ENCODE measurements at regions not wholly inside any gene's neighbourhood (a gene's known extent, or its start where the extent isn't known, plus 50 kb on each side); places are given as distances from the start of the nearest gene placed in this dataset.

DNA sequence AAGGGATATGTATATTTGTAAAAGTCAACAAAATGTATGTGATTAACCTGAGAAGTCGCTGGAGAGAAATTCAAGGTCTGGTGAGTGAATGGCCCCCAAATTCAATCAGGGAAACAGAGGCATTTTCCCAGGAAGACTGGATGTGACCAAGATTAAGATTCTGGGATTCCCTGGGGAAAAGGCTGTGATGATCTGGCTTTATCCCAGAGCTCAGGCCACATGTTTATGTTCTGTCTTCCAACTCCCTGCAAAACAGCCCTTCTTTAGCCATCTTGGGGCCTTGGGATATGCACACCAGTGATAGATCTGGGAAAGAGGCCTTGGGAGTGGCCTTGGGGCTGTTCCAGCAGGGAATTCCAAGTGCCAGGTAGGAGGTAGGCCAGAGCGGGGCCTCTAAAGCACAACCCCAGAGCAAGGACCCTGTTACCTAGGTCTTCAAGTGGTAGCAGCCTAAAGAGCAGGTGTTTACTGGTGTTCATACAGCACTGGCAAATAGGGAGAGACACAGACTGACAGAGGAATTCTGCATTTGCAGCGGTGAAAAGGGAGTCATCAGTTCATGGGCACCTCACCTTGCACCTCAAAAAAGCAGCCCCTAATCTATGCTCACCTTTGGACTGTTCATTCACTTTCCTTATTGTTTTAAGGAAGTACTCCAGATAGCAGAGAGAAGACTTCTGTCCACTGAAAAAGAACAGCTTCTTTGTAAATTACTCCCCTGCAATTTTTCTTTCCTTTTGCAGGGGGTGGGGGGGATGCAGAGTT lies 312.4 kb downstream of the BUD13 start:
- Histone ChIP-seq H3K4me1 (ENCODE audit: insufficient read depth) (no peaks in the 10 kb centered on the region), H3K9me2 (ENCODE audit: insufficient read depth) (no peaks in the 10 kb centered on the region), H3K9me3 (ENCODE audit: low read depth) (no peaks in the 10 kb centered on the region), H3K4me3 (no peak overlapping the region), H3K4me2 (ENCODE audit: unreplicated experiment) (no peak overlapping the region), H2AFZ (no peak overlapping the region), H4K20me1 (ENCODE audit: insufficient read depth) (no peaks in the 10 kb centered on the region), H3K79me2 (ENCODE audit: insufficient read depth) (no peaks in the 10 kb centered on the region), H3K27me3 (replicated peaks; ENCODE audit: insufficient read depth) (peaks cover 15% of the 10 kb centered on the region; the same call in 1 of the 2 replicates), H3F3A (ENCODE audit: insufficient read depth) (no peaks in the 10 kb centered on the region), H3K36me3 (ENCODE audit: low read depth) (no peaks in the 10 kb centered on the region), H3K27ac (no peak overlapping the region), H3K9ac (no peak overlapping the region)
- TF ChIP-seq EZH2phosphoT487 (IDR thresholded peaks at IDR 0.05; ENCODE audit: insufficient read depth, low read depth) (no peak), EZH2 (IDR thresholded peaks at IDR 0.05; ENCODE audit: insufficient read depth, poor library complexity, severe bottlenecking) (no peak)
- DNase-seq: no peak
- WGBS, 2 experiments (ENCODE audit: low coverage in 1 of 2, low lambda C conversion rate in 2 of 2, missing lambda C conversion rate in 2 of 2): 23 to 30% methylated on average over 3 of the region's 3 CpGs
- in situ Hi-C loops (cut with MboI): no loop called here

DNA sequence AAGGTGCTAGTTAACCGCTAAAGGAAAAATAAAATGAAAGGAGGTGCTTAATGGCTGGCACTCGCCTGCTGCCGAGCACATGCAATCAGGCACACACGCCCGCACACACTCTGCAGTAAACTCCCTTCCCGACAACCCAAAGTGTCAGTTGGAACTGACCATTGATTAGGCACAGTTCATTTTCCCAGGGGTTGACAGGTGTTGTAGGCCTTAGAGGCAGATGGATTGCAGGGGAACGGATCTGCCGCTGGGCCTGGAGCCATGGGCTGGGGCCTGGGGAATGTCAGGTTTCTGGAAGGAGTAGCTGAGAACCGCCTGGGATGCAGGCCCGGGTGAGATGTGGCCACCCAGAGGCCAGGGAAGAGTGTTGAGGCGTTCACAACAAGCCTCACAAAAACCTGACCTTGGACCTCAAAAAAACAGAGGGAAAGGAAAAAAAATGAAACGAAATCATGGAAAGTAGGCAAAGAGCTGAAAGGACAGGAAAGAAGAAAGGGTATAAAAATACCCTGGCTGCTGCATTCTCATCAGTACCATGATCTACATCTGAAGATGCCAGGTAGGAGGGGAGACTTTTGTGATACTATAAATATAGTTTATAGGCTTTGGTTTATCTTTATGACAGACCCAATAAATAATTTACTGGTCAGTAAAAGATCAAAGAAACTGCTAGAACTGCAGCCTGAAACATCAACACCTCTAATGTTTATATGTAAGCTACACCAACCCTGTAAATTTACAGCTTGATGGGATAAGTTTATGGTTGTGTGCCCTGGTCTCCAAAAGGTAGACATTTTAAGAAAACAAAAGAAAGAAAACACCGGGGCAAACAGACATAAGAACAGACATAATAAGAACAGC lies 313.4 kb downstream of the BUD13 start:
- Histone ChIP-seq H3K36me3 (ENCODE audit: low read depth) (no peaks in the 10 kb centered on the region), H3K9me3 (ENCODE audit: low read depth) (no peaks in the 10 kb centered on the region), H3K9ac (no peak overlapping the region), H3K4me2 (ENCODE audit: unreplicated experiment) (no peak overlapping the region), H2AFZ (no peak overlapping the region), H3K79me2 (ENCODE audit: insufficient read depth) (no peaks in the 10 kb centered on the region), H3K9me2 (ENCODE audit: insufficient read depth) (no peaks in the 10 kb centered on the region), H3K27me3 (replicated peaks; ENCODE audit: insufficient read depth) (peaks cover 12% of the 10 kb centered on the region; the same call in 1 of the 2 replicates), H3K4me3 (no peak overlapping the region), H4K20me1 (ENCODE audit: insufficient read depth) (no peaks in the 10 kb centered on the region), H3K4me1 (ENCODE audit: insufficient read depth) (no peaks in the 10 kb centered on the region), H3K27ac (no peak overlapping the region), H3F3A (ENCODE audit: insufficient read depth) (no peaks in the 10 kb centered on the region)
- in situ Hi-C loops (cut with MboI): no loop called here
- TF ChIP-seq EZH2 (IDR thresholded peaks at IDR 0.05; ENCODE audit: insufficient read depth, poor library complexity, severe bottlenecking): no peak
- TF ChIP-seq EZH2phosphoT487 (IDR thresholded peaks at IDR 0.05; ENCODE audit: insufficient read depth, low read depth): no peak
- DNase-seq: no peak
- 29% methylated on average over 13 of the region's 13 CpGs for WGBS, 2 experiments (ENCODE audit: low coverage in 1 of 2, low lambda C conversion rate in 2 of 2, missing lambda C conversion rate in 2 of 2)

DNA sequence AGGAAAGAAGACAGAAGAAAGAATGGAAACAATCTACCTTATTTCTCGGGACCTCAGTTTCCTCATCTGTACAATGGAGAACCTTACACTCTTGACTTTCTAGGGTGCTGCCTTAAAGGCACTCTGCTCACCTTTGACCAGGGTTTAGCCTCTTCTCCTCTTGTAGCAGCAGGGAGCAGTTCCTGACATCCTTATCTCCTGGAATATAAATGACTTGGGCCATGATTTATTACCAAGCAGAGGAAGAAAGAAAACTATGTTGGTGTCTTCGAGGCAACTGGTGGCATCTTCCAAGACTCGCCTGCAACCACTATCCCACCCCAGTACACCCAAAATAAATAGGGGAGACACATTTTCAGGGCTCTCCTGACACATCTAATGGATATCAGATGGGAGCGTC lies 314.2 kb downstream of the BUD13 start:
- Histone ChIP-seq H3K4me2 (ENCODE audit: unreplicated experiment) (no peak overlapping the region), H4K20me1 (ENCODE audit: insufficient read depth) (no peaks in the 10 kb centered on the region), H3F3A (ENCODE audit: insufficient read depth) (no peaks in the 10 kb centered on the region), H3K4me1 (ENCODE audit: insufficient read depth) (no peaks in the 10 kb centered on the region), H2AFZ (no peak overlapping the region), H3K9me2 (ENCODE audit: insufficient read depth) (no peaks in the 10 kb centered on the region), H3K9ac (no peak overlapping the region), H3K4me3 (no peak overlapping the region), H3K27ac (no peak overlapping the region), H3K27me3 (replicated peaks; ENCODE audit: insufficient read depth) (peaks cover 11% of the 10 kb centered on the region; the same call in 1 of the 2 replicates), H3K36me3 (ENCODE audit: low read depth) (no peaks in the 10 kb centered on the region), H3K9me3 (ENCODE audit: low read depth) (no peaks in the 10 kb centered on the region), H3K79me2 (ENCODE audit: insufficient read depth) (no peaks in the 10 kb centered on the region)
- WGBS, 2 experiments (ENCODE audit: low coverage in 1 of 2, low lambda C conversion rate in 2 of 2, missing lambda C conversion rate in 2 of 2): 29 to 33% methylated on average over 4 of the region's 4 CpGs
- in situ Hi-C loops (cut with MboI): no loop called here
- DNase-seq: no peak
- no peak for TF ChIP-seq EZH2phosphoT487 (IDR thresholded peaks at IDR 0.05; ENCODE audit: insufficient read depth, low read depth)
- TF ChIP-seq EZH2 (IDR thresholded peaks at IDR 0.05; ENCODE audit: insufficient read depth, poor library complexity, severe bottlenecking): no peak

DNA sequence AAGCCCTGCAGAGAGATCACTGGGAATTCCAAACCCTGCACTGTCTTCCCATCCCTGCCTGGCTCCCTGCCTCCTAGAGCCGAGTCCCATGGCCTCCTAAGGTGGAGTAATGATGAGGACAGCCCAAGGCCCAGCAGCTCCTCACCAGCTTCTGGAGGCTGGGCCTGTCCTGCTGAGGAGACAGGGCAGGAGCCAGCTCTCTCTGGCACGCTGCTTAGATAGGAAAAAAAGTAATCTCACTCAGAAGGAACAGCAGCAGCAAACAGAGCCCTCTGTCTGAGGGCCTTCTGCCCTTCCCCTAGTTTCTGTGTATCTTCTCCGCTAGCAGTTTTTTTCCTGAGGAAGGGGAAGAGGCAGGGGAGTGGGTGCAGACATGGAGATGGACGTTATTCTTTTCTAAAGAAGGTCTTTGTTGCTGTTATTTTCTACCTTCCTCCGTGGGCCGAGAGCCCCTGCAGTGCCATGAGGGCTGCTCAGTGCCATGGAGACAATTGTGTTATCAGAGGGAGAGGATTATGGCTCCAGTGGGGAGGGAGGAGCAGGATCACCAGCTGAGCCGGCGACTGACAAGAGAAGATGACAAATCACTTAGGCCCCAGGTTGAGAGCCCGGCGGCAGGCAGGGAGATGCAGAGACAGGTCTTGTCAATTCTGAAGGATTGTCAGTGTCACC lies 315.3 kb downstream of the BUD13 start:
- Histone ChIP-seq H2AFZ (no peak overlapping the region), H3F3A (ENCODE audit: insufficient read depth) (no peaks in the 10 kb centered on the region), H3K4me3 (no peak overlapping the region), H3K27ac (no peak overlapping the region), H3K4me2 (ENCODE audit: unreplicated experiment) (no peak overlapping the region), H3K27me3 (replicated peaks; ENCODE audit: insufficient read depth) (peaks cover 11% of the 10 kb centered on the region; the same call in 1 of the 2 replicates), H3K9me3 (ENCODE audit: low read depth) (no peaks in the 10 kb centered on the region), H3K36me3 (ENCODE audit: low read depth) (no peaks in the 10 kb centered on the region), H3K9ac (no peak overlapping the region), H3K9me2 (ENCODE audit: insufficient read depth) (no peaks in the 10 kb centered on the region), H3K79me2 (ENCODE audit: insufficient read depth) (no peaks in the 10 kb centered on the region), H4K20me1 (ENCODE audit: insufficient read depth) (no peaks in the 10 kb centered on the region), H3K4me1 (ENCODE audit: insufficient read depth) (no peaks in the 10 kb centered on the region)
- DNase-seq: no peak
- in situ Hi-C loops (cut with MboI): no loop called here
- WGBS, 2 experiments (ENCODE audit: low coverage in 1 of 2, low lambda C conversion rate in 2 of 2, missing lambda C conversion rate in 2 of 2): 46 to 53% methylated on average over 10 of the region's 10 CpGs
- no peak for TF ChIP-seq EZH2phosphoT487 (IDR thresholded peaks at IDR 0.05; ENCODE audit: insufficient read depth, low read depth)
- no peak for TF ChIP-seq EZH2 (IDR thresholded peaks at IDR 0.05; ENCODE audit: insufficient read depth, poor library complexity, severe bottlenecking)

Data from GM23248 (cell line).